CD14-positive monocyte (primary cell): ENCODE measurements at regions not wholly inside any gene's neighbourhood (a gene's known extent, or its start where the extent isn't known, plus 50 kb on each side); places are given as distances from the start of the nearest gene placed in this dataset.

ENCODE experiments used
- DNase-seq, 3 donors: peaks; one replicate each; pipeline ENCODE4 v3.0.0-alpha.2; 2011 to 2022
- H2AFZ ChIP-seq: 2 replicates; pipeline ENCODE4 v1.6.0; 2012; ENCODE audit warnings: mild to moderate bottlenecking, low read depth, low read length, inconsistent platforms; ENCODE audit not compliant: insufficient read depth, poor library complexity, severe bottlenecking
- H3K27ac ChIP-seq, 2 donors: 1 replicate in 1 of 2; 2 replicates in 1 of 2; pipeline ENCODE4 v1.5.1; 2012 to 2013; ENCODE audit warnings: low read length in 2 of 2, control low read depth in 1 of 2, inconsistent platforms in 1 of 2, low read depth in 1 of 2, mild to moderate bottlenecking in 1 of 2
- H3K27me3 ChIP-seq, 2 donors: one replicate each; pipeline versions ENCODE4 v1.6.0 to v1.6.1; 2011 to 2013; ENCODE audit warnings: low read length in 2 of 2; ENCODE audit not compliant: control insufficient read depth in 2 of 2, insufficient read depth in 2 of 2
- H3K36me3 ChIP-seq, 2 donors: replicated peaks in 1 of 2; 1 replicate in 1 of 2; 2 replicates in 1 of 2; pipeline versions ENCODE4 v1.5.1 to v1.6.1; 2012 to 2013; ENCODE audit warnings: low read length in 2 of 2, control low read depth in 1 of 2, inconsistent platforms in 1 of 2, mild to moderate bottlenecking in 1 of 2; ENCODE audit not compliant: insufficient read depth in 2 of 2, control insufficient read depth in 1 of 2
- H3K4me1 ChIP-seq, 2 donors: 1 replicate in 1 of 2; 2 replicates in 1 of 2; pipeline versions ENCODE4 v1.5.1 to v1.6.1; 2012 to 2013; ENCODE audit warnings: low read length in 2 of 2, control low read depth in 1 of 2, inconsistent platforms in 1 of 2, mild to moderate bottlenecking in 1 of 2, moderate library complexity in 1 of 2; ENCODE audit not compliant: insufficient read depth in 2 of 2, control insufficient read depth in 1 of 2
- H3K4me2 ChIP-seq: replicated peaks from 2 replicates; pipeline ENCODE3; 2012; ENCODE audit warnings: low read length, moderate library complexity, mild to moderate bottlenecking; ENCODE audit not compliant: poor library complexity, severe bottlenecking; ENCODE audit errors: extremely low read depth
- H3K4me3 ChIP-seq, 3 experiments: fragments of 200-600 bp in 1 of 3; sonication (generic) in 1 of 3; replicated peaks in 1 of 3; 1 replicate in 2 of 3; 2 replicates in 1 of 3; pipeline ENCODE4 v1.5.1; 2011 to 2013; ENCODE audit warnings: low read length in 3 of 3, mild to moderate bottlenecking in 3 of 3, control low read depth in 2 of 3, low read depth in 2 of 3, inconsistent platforms in 1 of 3, moderate library complexity in 1 of 3
- H3K79me2 ChIP-seq: 2 replicates; pipeline ENCODE4 v1.6.0; 2012; ENCODE audit warnings: mild to moderate bottlenecking, control low read depth, inconsistent platforms, low read length, moderate library complexity; ENCODE audit not compliant: insufficient read depth
- H3K9ac ChIP-seq: 2 replicates; pipeline ENCODE4 v1.6.0; 2017; ENCODE audit warnings: low read length, mild to moderate bottlenecking; ENCODE audit not compliant: insufficient read depth, poor library complexity, severe bottlenecking
- H3K9me3 ChIP-seq, 2 donors: replicated peaks in 1 of 2; 1 replicate in 1 of 2; 2 replicates in 1 of 2; pipeline versions ENCODE4 v1.5.1 to v1.6.1; 2012 to 2013; ENCODE audit warnings: low read length in 2 of 2, control low read depth in 1 of 2; ENCODE audit not compliant: control insufficient read depth in 1 of 2, insufficient read depth in 1 of 2
- H4K20me1 ChIP-seq: 2 replicates; pipeline ENCODE4 v1.6.0; 2012; ENCODE audit warnings: mild to moderate bottlenecking, low read length, control low read depth, moderate library complexity; ENCODE audit not compliant: insufficient read depth
- H3K27ac Mint-ChIP-seq, 7 donors: one replicate each; pipeline ENCODE4 v1.8.0; 2020; ENCODE audit warnings: mild to moderate bottlenecking in 7 of 7, mixed read lengths in 7 of 7, moderate library complexity in 6 of 7, inconsistent platforms in 2 of 7
- H3K27me3 Mint-ChIP-seq, 3 donors: one replicate each; pipeline ENCODE4 v1.8.0; 2021 to 2022; ENCODE audit warnings: low read depth in 3 of 3, mild to moderate bottlenecking in 3 of 3, mixed read lengths in 3 of 3, moderate library complexity in 3 of 3, inconsistent platforms in 1 of 3
- H3K36me3 Mint-ChIP-seq, 2 donors: one replicate each; pipeline ENCODE4 v1.8.0; 2020; ENCODE audit warnings: mixed read lengths in 2 of 2, inconsistent platforms in 1 of 2, mild to moderate bottlenecking in 1 of 2
- H3K4me1 Mint-ChIP-seq: one replicate; pipeline ENCODE4 v1.8.0; 2020; ENCODE audit warnings: mild to moderate bottlenecking, mixed read lengths
- H3K4me3 Mint-ChIP-seq, 2 donors: one replicate each; pipeline ENCODE4 v1.8.0; 2020; ENCODE audit warnings: mild to moderate bottlenecking in 2 of 2, mixed read lengths in 2 of 2, moderate library complexity in 1 of 2
- H3K9me3 Mint-ChIP-seq, 7 donors: one replicate each; pipeline ENCODE4 v1.8.0; 2020 to 2022; ENCODE audit warnings: mixed read lengths in 7 of 7, mild to moderate bottlenecking in 6 of 7, moderate library complexity in 6 of 7, inconsistent platforms in 2 of 7
- WGBS: methylation state at CpG from one replicate; pipeline ENCODE4 v1.1.5; 2013; ENCODE audit warnings: missing lambda C conversion rate; ENCODE audit not compliant: insufficient coverage; 5-methylcytosine and 5-hydroxymethylcytosine counted together
- intact Hi-C, 2 donors: fragments of 100-400 bp; cut with micrococcal nuclease; formaldehyde crosslinking; loops; one replicate each; pipeline versions ENCODE4 v1.15.0 to v1.15.1; 2023
- TF ChIP-seq, protein P1 (sequence below): fragments of 200-600 bp; IDR thresholded peaks from one replicate; pipeline ENCODE4 v1.8.0; 2022; ENCODE audit warnings: antibody characterized with exemption, mild to moderate bottlenecking

DNA sequence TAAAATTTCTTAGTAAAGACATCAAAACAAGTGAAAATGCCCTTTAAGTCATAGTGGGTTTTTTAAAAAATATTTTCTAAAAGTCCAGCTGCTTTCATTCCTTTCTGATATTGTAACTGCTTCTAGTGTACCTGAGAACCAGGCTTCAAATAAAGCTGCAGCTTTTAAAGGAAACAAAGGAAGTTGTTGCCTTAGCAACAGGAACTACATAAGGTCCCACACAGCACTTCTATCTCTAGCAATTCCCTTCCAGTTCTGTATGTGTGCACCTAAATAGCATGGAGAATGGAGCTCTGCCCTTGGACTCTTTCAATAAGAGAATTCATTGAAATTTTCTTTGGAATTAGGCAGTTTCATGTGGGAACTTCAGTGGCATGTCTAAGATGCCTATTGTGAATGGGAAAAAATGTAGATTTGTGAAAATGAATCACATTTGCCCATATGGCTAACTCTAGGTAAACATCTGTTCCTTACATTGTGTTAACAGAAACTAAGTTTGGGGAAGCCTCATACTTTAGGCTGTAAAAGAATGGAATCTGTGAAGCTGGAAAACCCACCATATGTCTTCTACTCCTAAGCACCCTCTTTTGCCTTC is 206.4 kb downstream of the KIF2B start:
- DNase-seq = no peak
- no peaks in the 10 kb centered on the region for H3K36me3 ChIP-seq
- no peak overlapping the region for H3K4me3 Mint-ChIP-seq
- H3K4me2 ChIP-seq = no peak overlapping the region
- no peak overlapping the region for H2AFZ ChIP-seq
- no peaks in the 10 kb centered on the region for H4K20me1 ChIP-seq
- intact Hi-C loops = no loop called here
- no peak overlapping the region for H3K9ac ChIP-seq
- H3K9me3 ChIP-seq = peaks cover 16 to 26% of the 10 kb centered on the region in 2 donors
- H3K4me1 ChIP-seq = no peaks in the 10 kb centered on the region
- no peak overlapping the region for H3K4me3 ChIP-seq
- H3K27me3 Mint-ChIP-seq = no peaks in the 10 kb centered on the region
- H3K27me3 ChIP-seq = no peaks in the 10 kb centered on the region
- H3K79me2 ChIP-seq = no peaks in the 10 kb centered on the region
- H3K9me3 Mint-ChIP-seq = peaks cover 0 to 29% (median 9%) of the 10 kb centered on the region in 7 donors
- no peak overlapping the region for H3K27ac Mint-ChIP-seq
- no peaks in the 10 kb centered on the region for H3K4me1 Mint-ChIP-seq
- TF ChIP-seq, protein P1, sequence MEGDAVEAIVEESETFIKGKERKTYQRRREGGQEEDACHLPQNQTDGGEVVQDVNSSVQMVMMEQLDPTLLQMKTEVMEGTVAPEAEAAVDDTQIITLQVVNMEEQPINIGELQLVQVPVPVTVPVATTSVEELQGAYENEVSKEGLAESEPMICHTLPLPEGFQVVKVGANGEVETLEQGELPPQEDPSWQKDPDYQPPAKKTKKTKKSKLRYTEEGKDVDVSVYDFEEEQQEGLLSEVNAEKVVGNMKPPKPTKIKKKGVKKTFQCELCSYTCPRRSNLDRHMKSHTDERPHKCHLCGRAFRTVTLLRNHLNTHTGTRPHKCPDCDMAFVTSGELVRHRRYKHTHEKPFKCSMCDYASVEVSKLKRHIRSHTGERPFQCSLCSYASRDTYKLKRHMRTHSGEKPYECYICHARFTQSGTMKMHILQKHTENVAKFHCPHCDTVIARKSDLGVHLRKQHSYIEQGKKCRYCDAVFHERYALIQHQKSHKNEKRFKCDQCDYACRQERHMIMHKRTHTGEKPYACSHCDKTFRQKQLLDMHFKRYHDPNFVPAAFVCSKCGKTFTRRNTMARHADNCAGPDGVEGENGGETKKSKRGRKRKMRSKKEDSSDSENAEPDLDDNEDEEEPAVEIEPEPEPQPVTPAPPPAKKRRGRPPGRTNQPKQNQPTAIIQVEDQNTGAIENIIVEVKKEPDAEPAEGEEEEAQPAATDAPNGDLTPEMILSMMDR = no peak
- H3K36me3 Mint-ChIP-seq = no peaks in the 10 kb centered on the region
- no peak overlapping the region for H3K27ac ChIP-seq

DNA sequence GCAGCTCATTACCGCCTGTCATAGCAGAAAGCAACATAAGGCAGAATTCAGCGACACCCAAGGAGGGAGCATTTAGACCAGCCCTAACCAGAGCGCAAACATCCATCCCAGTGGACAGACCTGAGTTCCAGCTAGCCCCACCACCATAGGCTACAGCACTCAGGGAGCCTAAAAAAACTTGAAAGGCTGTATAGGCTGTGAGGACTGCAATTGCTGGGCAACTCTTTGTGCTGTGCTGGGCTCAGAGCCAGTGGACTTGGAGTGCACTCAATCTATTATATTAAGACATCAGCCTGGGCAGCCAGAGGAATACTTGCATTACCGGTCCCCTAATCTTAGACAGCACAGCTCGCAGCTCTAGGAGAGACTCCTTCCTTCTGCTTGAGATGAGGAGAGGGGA is 207.3 kb downstream of the KIF2B start:
- H3K4me3 Mint-ChIP-seq = no peak overlapping the region
- no peaks in the 10 kb centered on the region for H3K4me1 ChIP-seq
- H4K20me1 ChIP-seq = no peaks in the 10 kb centered on the region
- no peak overlapping the region for H2AFZ ChIP-seq
- H3K36me3 ChIP-seq = no peaks in the 10 kb centered on the region
- H3K9me3 ChIP-seq = peaks cover 16 to 26% of the 10 kb centered on the region in 2 donors
- H3K4me3 ChIP-seq = no peak overlapping the region
- no peaks in the 10 kb centered on the region for H3K27me3 ChIP-seq
- H3K79me2 ChIP-seq = no peaks in the 10 kb centered on the region
- H3K27ac ChIP-seq = no peak overlapping the region
- TF ChIP-seq, protein P1 = no peak
- peaks cover 0 to 1% (median 0%) of the 10 kb centered on the region in 3 donors for H3K27me3 Mint-ChIP-seq
- no peaks in the 10 kb centered on the region for H3K4me1 Mint-ChIP-seq
- DNase-seq = no peak
- no peak overlapping the region for H3K9ac ChIP-seq
- intact Hi-C loops = no loop called here
- H3K27ac Mint-ChIP-seq = no peak overlapping the region
- peaks cover 0 to 29% (median 9%) of the 10 kb centered on the region in 7 donors for H3K9me3 Mint-ChIP-seq
- H3K4me2 ChIP-seq = no peak overlapping the region
- 80% methylated on average over 1 of the region's 5 CpGs for WGBS
- no peaks in the 10 kb centered on the region for H3K36me3 Mint-ChIP-seq
